Loucy (cell line): ENCODE measurements at regions not wholly inside any gene's neighbourhood (a gene's known extent, or its start where the extent isn't known, plus 50 kb on each side); places are given as distances from the start of the nearest gene placed in this dataset.

Experiments used
- EZH2phosphoT487 ChIP-seq: fragments of 200-600 bp; IDR thresholded peaks from 2 replicates; pipeline ENCODE4 v1.6.1; 2018; ENCODE audit warnings: antibody characterized with exemption, mild to moderate bottlenecking, moderate library complexity, borderline replicate concordance
- TF ChIP-seq, protein P1 (sequence below): fragments of 200-600 bp; sonication (generic); conservative IDR thresholded peaks from 2 replicates; pipeline ENCODE4 v1.5.1; 2014; ENCODE audit warnings: mild to moderate bottlenecking, antibody characterized with exemption, low read length

- TF ChIP-seq, protein P1, sequence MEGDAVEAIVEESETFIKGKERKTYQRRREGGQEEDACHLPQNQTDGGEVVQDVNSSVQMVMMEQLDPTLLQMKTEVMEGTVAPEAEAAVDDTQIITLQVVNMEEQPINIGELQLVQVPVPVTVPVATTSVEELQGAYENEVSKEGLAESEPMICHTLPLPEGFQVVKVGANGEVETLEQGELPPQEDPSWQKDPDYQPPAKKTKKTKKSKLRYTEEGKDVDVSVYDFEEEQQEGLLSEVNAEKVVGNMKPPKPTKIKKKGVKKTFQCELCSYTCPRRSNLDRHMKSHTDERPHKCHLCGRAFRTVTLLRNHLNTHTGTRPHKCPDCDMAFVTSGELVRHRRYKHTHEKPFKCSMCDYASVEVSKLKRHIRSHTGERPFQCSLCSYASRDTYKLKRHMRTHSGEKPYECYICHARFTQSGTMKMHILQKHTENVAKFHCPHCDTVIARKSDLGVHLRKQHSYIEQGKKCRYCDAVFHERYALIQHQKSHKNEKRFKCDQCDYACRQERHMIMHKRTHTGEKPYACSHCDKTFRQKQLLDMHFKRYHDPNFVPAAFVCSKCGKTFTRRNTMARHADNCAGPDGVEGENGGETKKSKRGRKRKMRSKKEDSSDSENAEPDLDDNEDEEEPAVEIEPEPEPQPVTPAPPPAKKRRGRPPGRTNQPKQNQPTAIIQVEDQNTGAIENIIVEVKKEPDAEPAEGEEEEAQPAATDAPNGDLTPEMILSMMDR = no peak
- TF ChIP-seq EZH2phosphoT487 = no peak
These were observed 105.0 kb upstream of the P2RY1 start for GRCh38 chr3:152729906-152730305.
